H9 (cell line): ENCODE measurements at regions not wholly inside any gene's neighbourhood (a gene's known extent, or its start where the extent isn't known, plus 50 kb on each side); places are given as distances from the start of the nearest gene placed in this dataset.

ENCODE experiments used
- DNase-seq: peaks from one replicate; pipeline ENCODE4 v3.0.0-alpha.2; 2017
- H2AFZ ChIP-seq: one replicate; pipeline ENCODE4 v1.6.1; 2013; ENCODE audit warnings: mild to moderate bottlenecking, low read length, control low read depth, moderate library complexity
- H2AK5ac ChIP-seq: 2 replicates; pipeline ENCODE4 v1.6.1; 2013; ENCODE audit warnings: low read length, control low read depth, mixed read lengths; ENCODE audit not compliant: insufficient read length
- H2BK120ac ChIP-seq: one replicate; pipeline ENCODE4 v1.6.1; 2013; ENCODE audit warnings: low read depth, mild to moderate bottlenecking, low read length, control low read depth, inconsistent platforms; ENCODE audit not compliant: poor library complexity, severe bottlenecking
- H2BK12ac ChIP-seq: 2 replicates; pipeline ENCODE4 v1.6.1; 2013; ENCODE audit warnings: low read length, control low read depth, mixed read lengths, low read depth; ENCODE audit not compliant: insufficient read length
- H2BK15ac ChIP-seq: 2 replicates; pipeline ENCODE4 v1.6.1; 2013; ENCODE audit warnings: low read depth, low read length, control low read depth
- H2BK20ac ChIP-seq: one replicate; pipeline ENCODE4 v1.6.1; 2013; ENCODE audit warnings: low read depth, mild to moderate bottlenecking, low read length, control low read depth, inconsistent platforms; ENCODE audit not compliant: poor library complexity, severe bottlenecking
- H2BK5ac ChIP-seq: 2 replicates; pipeline ENCODE4 v1.6.1; 2013; ENCODE audit warnings: low read length, control low read depth, mixed read lengths; ENCODE audit not compliant: insufficient read length
- H3K14ac ChIP-seq: 2 replicates; pipeline ENCODE4 v1.6.1; 2013; ENCODE audit warnings: low read length, control low read depth; ENCODE audit not compliant: insufficient read depth
- H3K18ac ChIP-seq: 2 replicates; pipeline ENCODE4 v1.6.1; 2013; ENCODE audit warnings: low read depth, mild to moderate bottlenecking, mixed read lengths, low read length, control low read depth; ENCODE audit not compliant: insufficient read length
- H3K23ac ChIP-seq: 2 replicates; pipeline ENCODE4 v1.6.1; 2013; ENCODE audit warnings: low read length, control low read depth, mixed read lengths, low read depth; ENCODE audit not compliant: insufficient read length
- H3K23me2 ChIP-seq: 2 replicates; pipeline ENCODE4 v1.6.1; 2013; ENCODE audit warnings: low read depth, mild to moderate bottlenecking, mixed read lengths, low read length, control low read depth; ENCODE audit not compliant: insufficient read length, poor library complexity, severe bottlenecking
- H3K27ac ChIP-seq: 2 replicates; pipeline ENCODE4 v1.5.1; 2013; ENCODE audit warnings: low read length, control low read depth, mixed read lengths, low read depth; ENCODE audit not compliant: insufficient read length
- H3K27me3 ChIP-seq: 2 replicates; pipeline ENCODE4 v1.6.1; 2013; ENCODE audit warnings: low read length, control low read depth, inconsistent platforms; ENCODE audit not compliant: insufficient read depth
- H3K4ac ChIP-seq: 2 replicates; pipeline ENCODE4 v1.6.1; 2013; ENCODE audit warnings: low read depth, mild to moderate bottlenecking, control low read depth, inconsistent platforms, low read length, moderate library complexity
- H3K4me1 ChIP-seq: 2 replicates; pipeline ENCODE4 v1.6.1; 2013; ENCODE audit warnings: low read length, control low read depth, inconsistent platforms; ENCODE audit not compliant: insufficient read depth
- H3K4me2 ChIP-seq: 2 replicates; pipeline ENCODE4 v1.6.1; 2013; ENCODE audit warnings: low read length, control low read depth, mixed read lengths; ENCODE audit not compliant: insufficient read length, insufficient read depth
- H3K56ac ChIP-seq: 2 replicates; pipeline ENCODE4 v1.6.1; 2013; ENCODE audit warnings: low read depth, mild to moderate bottlenecking, mixed read lengths, low read length, control low read depth; ENCODE audit not compliant: insufficient read length
- H3K79me1 ChIP-seq: 2 replicates; pipeline ENCODE4 v1.6.1; 2013; ENCODE audit warnings: low read depth, mild to moderate bottlenecking, moderate library complexity, low read length, control low read depth, inconsistent platforms; ENCODE audit not compliant: insufficient read depth, poor library complexity, severe bottlenecking
- H3K79me2 ChIP-seq: 2 replicates; pipeline ENCODE4 v1.6.1; 2013; ENCODE audit warnings: low read length, control low read depth, inconsistent platforms; ENCODE audit not compliant: insufficient read depth
- H3K9ac ChIP-seq: 2 replicates; pipeline ENCODE4 v1.6.1; 2013; ENCODE audit warnings: low read length, control low read depth, mixed read lengths; ENCODE audit not compliant: insufficient read length; ENCODE audit errors: extremely low read depth
- H3K9me3 ChIP-seq: one replicate; pipeline ENCODE4 v1.6.1; 2013; ENCODE audit warnings: low read depth, low read length, inconsistent platforms; ENCODE audit not compliant: control insufficient read depth
- H3T11ph ChIP-seq: one replicate; pipeline ENCODE4 v1.6.1; 2013; ENCODE audit warnings: mild to moderate bottlenecking, low read length, control low read depth, inconsistent platforms
- H4K20me1 ChIP-seq: one replicate; pipeline ENCODE4 v1.6.1; 2013; ENCODE audit not compliant: control insufficient read depth, insufficient read length, insufficient read depth
- H4K5ac ChIP-seq: 2 replicates; pipeline ENCODE4 v1.6.1; 2013; ENCODE audit warnings: low read depth, mild to moderate bottlenecking, mixed read lengths, low read length, control low read depth; ENCODE audit not compliant: insufficient read length
- H4K8ac ChIP-seq: replicated peaks from 2 replicates; pipeline ENCODE4 v1.6.1; 2013; ENCODE audit warnings: low read length, control low read depth, mixed read lengths, low read depth; ENCODE audit not compliant: insufficient read length
- H4K91ac ChIP-seq: 2 replicates; pipeline ENCODE4 v1.6.1; 2013; ENCODE audit warnings: low read depth, mild to moderate bottlenecking, moderate library complexity, mixed read lengths, low read length, control low read depth; ENCODE audit not compliant: insufficient read length
- H3K27ac Mint-ChIP-seq, 3 experiments: 2 replicates in 2 of 3; 3 replicates in 1 of 3; pipeline ENCODE4 v1.8.0; 2020 to 2021; ENCODE audit warnings: mixed read lengths in 3 of 3, mild to moderate bottlenecking in 1 of 3, moderate library complexity in 1 of 3
- H3K27me3 Mint-ChIP-seq: 2 replicates; pipeline ENCODE4 v1.8.0; 2021; ENCODE audit warnings: low read depth, mild to moderate bottlenecking, moderate library complexity, mixed read lengths
- H3K36me3 Mint-ChIP-seq, 3 experiments: 2 replicates in 2 of 3; 3 replicates in 1 of 3; pipeline ENCODE4 v1.8.0; 2020 to 2021; ENCODE audit warnings: low read depth in 3 of 3, mixed read lengths in 3 of 3; ENCODE audit not compliant: insufficient read depth in 1 of 3
- H3K4me1 Mint-ChIP-seq, 2 experiments: 2 replicates each; pipeline ENCODE4 v1.8.0; 2020; ENCODE audit warnings: mixed read lengths in 2 of 2
- H3K4me3 Mint-ChIP-seq, 2 experiments: 2 replicates in 1 of 2; 3 replicates in 1 of 2; pipeline ENCODE4 v1.8.0; 2020 to 2021; ENCODE audit warnings: mild to moderate bottlenecking in 2 of 2, mixed read lengths in 2 of 2, moderate library complexity in 1 of 2
- H3K9me3 Mint-ChIP-seq, 2 experiments: 2 replicates in 1 of 2; 3 replicates in 1 of 2; pipeline ENCODE4 v1.8.0; 2020; ENCODE audit warnings: mild to moderate bottlenecking in 2 of 2, mixed read lengths in 2 of 2, moderate library complexity in 1 of 2
- WGBS: extraction: QIAGEN DNeasy Blood & Tissue Kit; methylation state at CpG from one replicate; pipeline ENCODE4 v1.1.7; 2013; ENCODE audit warnings: missing lambda C conversion rate, low lambda C conversion rate, mixed read lengths; ENCODE audit not compliant: insufficient read length; ENCODE audit errors: extremely low coverage; 5-methylcytosine and 5-hydroxymethylcytosine counted together
- TF ChIP-seq, protein P1 (sequence below): fragments of 200-600 bp; sonication (generic); conservative IDR thresholded peaks from 3 replicates; pipeline ENCODE4 v1.8.0; 2021; ENCODE audit warnings: antibody characterized with exemption, mild to moderate bottlenecking

DNA sequence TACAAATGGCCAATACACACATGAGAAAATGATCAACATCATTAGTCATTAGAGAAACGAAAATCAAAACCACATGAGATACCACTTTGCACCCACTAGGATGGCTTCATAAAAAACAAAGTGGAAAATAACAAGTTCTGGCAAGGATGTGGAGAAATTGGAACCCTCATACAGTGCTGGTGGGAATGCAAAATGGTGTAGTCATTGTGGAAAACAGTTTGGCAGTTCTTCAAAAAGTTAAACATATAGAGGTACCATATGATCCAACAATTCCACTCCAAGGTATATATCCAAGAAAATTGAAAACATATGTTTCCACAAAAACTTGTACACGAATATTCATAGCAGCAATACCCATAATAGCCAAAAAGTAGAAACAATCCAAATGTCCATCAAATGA is 231.6 kb upstream of the CSF3R start:
- Histone ChIP-seq H3K4me1 (no peaks in the 10 kb centered on the region; the same call in 1 of the 2 replicates), H3T11ph (no peak overlapping the region), H3K23ac (no peak overlapping the region), H2BK12ac (no peak overlapping the region), H3K56ac (no peak overlapping the region), H2AFZ (no peak overlapping the region), H3K14ac (no peak overlapping the region), H4K20me1 (no peaks in the 10 kb centered on the region), H3K23me2 (no peaks in the 10 kb centered on the region), H4K8ac (no peak overlapping the region), H4K5ac (no peak overlapping the region), H3K4ac (no peak overlapping the region), H3K79me2 (no peaks in the 10 kb centered on the region), H3K27ac (no peak overlapping the region), H3K4me2 (no peak overlapping the region), H2BK120ac (no peak overlapping the region), H2BK20ac (no peak overlapping the region), H2BK5ac (no peak overlapping the region), H2AK5ac (no peak overlapping the region), H3K18ac (no peak overlapping the region), H4K91ac (no peak overlapping the region), H2BK15ac (no peak overlapping the region), H3K27me3 (no peaks in the 10 kb centered on the region), H3K79me1 (no peaks in the 10 kb centered on the region), H3K9me3 (no peaks in the 10 kb centered on the region), H3K9ac (no peak overlapping the region)
- no CpG with 5 or more reads among the region's 2 CpGs for WGBS
- Mint-ChIP-seq H3K4me1 (peaks cover 21 to 28% of the 10 kb centered on the region in 2 experiments), H3K27me3 (peaks cover 11% of the 10 kb centered on the region), H3K36me3 (no peaks in the 10 kb centered on the region), H3K4me3 (no peak overlapping the region), H3K9me3 (no peaks in the 10 kb centered on the region), H3K27ac (no peak overlapping the region)
- TF ChIP-seq, protein P1, sequence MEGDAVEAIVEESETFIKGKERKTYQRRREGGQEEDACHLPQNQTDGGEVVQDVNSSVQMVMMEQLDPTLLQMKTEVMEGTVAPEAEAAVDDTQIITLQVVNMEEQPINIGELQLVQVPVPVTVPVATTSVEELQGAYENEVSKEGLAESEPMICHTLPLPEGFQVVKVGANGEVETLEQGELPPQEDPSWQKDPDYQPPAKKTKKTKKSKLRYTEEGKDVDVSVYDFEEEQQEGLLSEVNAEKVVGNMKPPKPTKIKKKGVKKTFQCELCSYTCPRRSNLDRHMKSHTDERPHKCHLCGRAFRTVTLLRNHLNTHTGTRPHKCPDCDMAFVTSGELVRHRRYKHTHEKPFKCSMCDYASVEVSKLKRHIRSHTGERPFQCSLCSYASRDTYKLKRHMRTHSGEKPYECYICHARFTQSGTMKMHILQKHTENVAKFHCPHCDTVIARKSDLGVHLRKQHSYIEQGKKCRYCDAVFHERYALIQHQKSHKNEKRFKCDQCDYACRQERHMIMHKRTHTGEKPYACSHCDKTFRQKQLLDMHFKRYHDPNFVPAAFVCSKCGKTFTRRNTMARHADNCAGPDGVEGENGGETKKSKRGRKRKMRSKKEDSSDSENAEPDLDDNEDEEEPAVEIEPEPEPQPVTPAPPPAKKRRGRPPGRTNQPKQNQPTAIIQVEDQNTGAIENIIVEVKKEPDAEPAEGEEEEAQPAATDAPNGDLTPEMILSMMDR = no peak
- no peak for DNase-seq
